ENCODE measurements at regions not wholly inside any gene's neighbourhood (a gene's known extent, or its start where the extent isn't known, plus 50 kb on each side); places are given as distances from the start of the nearest gene placed in this dataset.

DNA sequence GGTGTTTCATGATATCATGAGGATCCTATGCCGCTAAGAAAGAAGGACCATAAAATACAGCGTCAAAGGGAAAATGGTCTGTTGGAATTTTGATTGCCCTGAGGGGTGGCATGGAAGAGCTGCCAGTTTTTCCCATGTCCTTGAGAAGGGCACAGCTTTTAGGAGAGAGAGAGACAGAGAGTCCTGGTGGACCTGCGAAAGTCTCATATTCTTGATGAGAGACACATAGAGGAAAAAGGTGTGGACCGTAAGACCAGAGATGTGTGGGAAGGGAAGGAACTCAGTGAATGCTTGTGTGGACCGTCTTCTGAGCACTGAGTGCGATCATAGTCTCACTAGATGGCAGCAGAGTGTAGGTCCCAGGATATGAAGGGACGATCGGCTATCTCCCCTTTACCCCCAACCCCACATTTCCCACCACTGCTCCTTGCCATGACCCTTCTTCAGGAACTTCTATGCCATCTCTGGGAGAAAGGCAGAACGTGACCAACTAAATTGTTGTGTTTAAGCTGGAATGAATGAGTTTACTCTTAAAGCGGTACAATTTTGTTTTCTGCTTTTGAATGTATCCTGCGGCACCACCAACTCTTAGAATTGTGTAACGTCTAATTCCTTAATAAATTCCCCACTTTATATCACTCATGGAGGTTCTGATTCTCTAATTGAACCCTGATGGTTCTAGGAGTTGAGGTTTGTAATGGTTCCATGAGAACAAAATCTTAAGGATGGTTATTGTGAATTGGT, 117.7 kb downstream of the CTH start:
- TF ChIP-seq, protein P1, sequence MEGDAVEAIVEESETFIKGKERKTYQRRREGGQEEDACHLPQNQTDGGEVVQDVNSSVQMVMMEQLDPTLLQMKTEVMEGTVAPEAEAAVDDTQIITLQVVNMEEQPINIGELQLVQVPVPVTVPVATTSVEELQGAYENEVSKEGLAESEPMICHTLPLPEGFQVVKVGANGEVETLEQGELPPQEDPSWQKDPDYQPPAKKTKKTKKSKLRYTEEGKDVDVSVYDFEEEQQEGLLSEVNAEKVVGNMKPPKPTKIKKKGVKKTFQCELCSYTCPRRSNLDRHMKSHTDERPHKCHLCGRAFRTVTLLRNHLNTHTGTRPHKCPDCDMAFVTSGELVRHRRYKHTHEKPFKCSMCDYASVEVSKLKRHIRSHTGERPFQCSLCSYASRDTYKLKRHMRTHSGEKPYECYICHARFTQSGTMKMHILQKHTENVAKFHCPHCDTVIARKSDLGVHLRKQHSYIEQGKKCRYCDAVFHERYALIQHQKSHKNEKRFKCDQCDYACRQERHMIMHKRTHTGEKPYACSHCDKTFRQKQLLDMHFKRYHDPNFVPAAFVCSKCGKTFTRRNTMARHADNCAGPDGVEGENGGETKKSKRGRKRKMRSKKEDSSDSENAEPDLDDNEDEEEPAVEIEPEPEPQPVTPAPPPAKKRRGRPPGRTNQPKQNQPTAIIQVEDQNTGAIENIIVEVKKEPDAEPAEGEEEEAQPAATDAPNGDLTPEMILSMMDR (IDR thresholded peaks at IDR 0.05; ENCODE audit: poor library complexity), result peak; percentile 64
- no peak for TF ChIP-seq EZH2 (IDR thresholded peaks at IDR 0.05; ENCODE audit: borderline replicate concordance)
